Colon (tissue), 2 donors: ENCODE measurements at regions not wholly inside any gene's neighbourhood (a gene's known extent, or its start where the extent isn't known, plus 50 kb on each side); places are given as distances from the start of the nearest gene placed in this dataset.
"Not testable (repeated sequence)": the region's sequence is repeated elsewhere in the genome, so short reads cannot be mapped to it uniquely, and the experiment has no call there.

Experiments
- FAIRE-seq: peaks from 2 replicates; lab custom pipeline; 2012; peaks lifted over from hg19 to GRCh38; lab: Jason Lieb, UNC
- donor health status: control.
- donor health status: control.

DNA sequence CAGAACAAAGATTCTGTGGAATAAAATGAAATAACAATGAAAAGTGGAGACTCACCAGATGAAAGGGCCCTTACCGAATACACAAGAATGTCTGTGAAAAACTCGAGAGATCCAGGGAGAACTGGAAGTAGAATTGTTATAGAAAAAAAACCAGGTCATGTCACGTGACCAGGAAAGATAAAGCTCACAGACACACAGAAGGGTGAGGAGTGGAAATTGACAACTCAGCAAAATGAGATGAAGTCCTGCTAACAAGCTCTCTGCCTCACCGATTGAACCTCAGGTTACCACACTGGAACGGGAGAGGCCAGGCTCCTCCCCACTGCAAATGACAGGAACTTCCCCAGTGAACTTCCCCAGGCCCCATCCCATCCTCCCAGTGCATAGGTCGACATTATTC is 1618.0 kb upstream of the PCDH10 start:
- FAIRE-seq = no peak

DNA sequence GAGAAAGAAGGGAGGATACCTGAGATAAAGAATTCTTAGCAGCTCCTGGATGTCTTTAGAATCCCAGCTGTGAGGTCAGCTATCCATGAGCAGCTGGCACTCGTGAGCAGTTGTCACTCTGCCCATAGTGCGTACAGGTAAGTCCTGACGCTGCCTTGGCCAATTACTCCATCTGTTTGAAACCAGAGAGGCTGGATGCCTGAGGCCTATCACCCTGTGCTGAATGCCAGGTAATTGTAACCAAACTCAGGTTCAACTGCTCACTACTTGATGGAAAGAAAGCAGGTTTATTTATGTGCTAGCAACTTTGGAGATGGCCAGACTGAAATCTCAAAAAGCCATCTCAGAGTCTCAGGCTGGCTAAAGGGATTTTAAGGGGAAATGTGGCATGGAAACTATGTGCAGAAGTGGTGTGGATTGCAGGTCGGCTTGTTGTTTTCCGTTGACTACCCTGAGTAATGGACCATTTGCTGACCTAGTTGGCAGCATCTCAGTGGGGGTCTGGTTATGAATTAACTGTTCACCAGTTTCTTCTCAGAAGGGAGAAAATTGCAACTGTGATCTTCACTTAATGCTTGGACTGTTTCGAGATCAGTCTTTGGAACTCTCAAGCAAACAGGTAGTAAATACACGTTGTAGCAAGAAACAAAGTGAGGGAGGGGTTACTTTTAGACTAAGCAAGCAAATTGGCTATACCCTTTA is 1614.0 kb upstream of the PCDH10 start:
- no peak for FAIRE-seq

DNA sequence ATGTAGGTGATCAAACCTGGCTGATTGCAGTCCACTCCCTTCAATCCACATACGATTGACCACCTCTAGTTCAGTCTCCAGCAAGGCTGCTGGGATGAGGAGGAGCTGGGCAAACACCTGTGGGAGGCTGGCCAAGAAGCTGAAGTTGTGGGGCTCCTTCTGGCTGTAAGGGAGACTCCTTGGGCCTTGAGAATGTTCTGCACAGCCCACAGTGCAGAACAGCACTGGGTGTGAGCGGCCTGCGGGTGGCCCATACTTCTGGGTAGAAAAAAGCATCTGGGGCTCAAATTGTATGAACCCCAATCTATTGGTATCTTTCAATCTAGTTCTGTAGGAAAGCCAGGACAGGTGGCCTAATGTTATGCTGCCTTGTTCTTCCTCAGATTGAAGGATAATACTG is 1608.8 kb upstream of the PCDH10 start:
- FAIRE-seq = no peak

DNA sequence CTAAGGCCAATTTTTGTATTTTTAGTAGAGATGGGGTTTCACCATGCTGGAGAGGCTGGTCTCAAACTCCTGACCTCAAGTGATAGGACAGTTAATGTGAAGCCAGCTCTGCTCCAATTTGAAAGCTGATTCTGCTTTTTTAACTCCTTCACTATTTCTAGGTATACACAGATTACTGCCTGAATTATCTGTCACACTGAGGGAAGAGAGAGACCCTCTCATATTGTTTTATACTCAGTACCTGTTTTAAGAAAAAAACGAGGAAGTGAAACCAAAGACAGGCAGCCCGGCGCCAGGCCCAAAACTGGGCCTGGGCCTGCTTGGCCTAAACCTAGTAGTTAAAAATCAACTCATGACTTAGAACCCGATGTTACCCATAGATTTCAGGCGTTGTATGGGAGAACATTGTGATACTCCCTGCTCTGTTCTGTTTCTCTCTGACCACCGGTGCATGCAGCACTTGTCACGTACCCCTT is 1601.5 kb upstream of the PCDH10 start:
- no peak for FAIRE-seq

GRCh38 chr4:131551306-131551705 is 1597.8 kb upstream of the PCDH10 start:
- FAIRE-seq = no peak

DNA sequence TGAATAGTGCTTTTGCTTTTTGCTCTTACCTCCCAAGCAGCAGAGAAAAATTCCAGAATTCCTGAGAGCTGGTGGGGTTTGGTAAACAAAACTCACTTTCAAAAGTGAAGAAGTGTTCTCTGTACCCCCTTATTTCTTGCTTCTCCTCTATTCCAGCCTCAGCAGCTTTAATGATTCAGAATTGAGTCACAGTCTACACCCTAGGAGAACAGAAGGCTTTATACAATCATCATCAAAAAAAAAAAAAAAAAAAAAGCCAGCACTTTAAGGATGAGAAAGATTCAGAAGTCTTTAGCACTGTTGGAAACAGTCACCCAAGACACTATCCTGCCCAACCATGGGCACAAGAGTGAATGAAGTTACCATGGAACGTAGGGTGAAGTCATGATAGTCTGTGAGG is 1583.1 kb upstream of the PCDH10 start:
- FAIRE-seq = no peak

- FAIRE-seq = no peak
Measured at GRCh38 chr4:131584587-131584986, 1564.5 kb upstream of the PCDH10 start.

DNA sequence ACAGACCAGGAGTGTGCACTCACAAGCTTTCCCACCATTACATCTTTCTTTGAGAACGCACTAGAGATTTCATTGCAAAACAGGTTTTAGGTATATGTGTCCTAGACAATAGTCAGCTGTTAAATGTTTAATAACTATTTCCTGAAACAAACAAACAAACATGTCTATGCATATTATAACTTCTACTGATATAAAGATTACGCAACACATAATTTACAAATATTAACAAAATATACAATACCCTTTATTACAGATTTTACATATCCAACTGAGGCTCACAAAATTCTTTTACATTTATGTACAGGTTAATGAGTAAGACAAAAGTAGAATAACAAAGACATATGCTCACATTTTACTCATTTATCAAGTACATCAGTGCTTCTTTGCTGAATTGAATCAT is 1554.0 kb upstream of the PCDH10 start:
- FAIRE-seq = no peak

DNA sequence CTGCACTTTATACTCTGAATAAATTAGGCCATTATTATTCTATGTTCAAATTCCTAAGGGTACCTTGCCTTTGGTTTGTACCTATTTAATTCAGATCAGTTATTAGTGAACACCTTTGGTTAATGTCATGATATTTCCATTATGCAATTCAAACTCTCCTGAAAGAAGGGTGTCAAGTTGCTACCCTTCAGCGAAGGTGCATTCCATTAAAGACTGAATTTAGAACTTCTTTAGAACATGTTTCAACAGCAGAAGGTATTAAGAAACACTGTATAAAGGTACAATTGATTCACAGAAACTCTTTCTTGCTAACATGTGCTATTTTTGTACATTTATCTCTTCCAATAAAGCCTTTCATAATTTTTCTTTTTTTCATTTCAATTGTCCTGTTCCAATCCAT is 1545.4 kb upstream of the PCDH10 start:
- FAIRE-seq = no peak

GRCh38 chr4:131609039-131609438 is 1540.1 kb upstream of the PCDH10 start:
- no peak for FAIRE-seq

GRCh38 chr4:131610517-131610916 is 1538.6 kb upstream of the PCDH10 start:
- not testable (repeated sequence) for FAIRE-seq

GRCh38 chr4:131613086-131613823 is 1535.8 kb upstream of the PCDH10 start:
- FAIRE-seq = no peak

- FAIRE-seq = no peak
Measured at GRCh38 chr4:131613824-131614216, 1535.3 kb upstream of the PCDH10 start.

- no peak for FAIRE-seq
Measured at GRCh38 chr4:131632877-131633276, 1516.2 kb upstream of the PCDH10 start.

- no peak for FAIRE-seq
Measured at GRCh38 chr4:131635191-131635590, 1513.9 kb upstream of the PCDH10 start.

DNA sequence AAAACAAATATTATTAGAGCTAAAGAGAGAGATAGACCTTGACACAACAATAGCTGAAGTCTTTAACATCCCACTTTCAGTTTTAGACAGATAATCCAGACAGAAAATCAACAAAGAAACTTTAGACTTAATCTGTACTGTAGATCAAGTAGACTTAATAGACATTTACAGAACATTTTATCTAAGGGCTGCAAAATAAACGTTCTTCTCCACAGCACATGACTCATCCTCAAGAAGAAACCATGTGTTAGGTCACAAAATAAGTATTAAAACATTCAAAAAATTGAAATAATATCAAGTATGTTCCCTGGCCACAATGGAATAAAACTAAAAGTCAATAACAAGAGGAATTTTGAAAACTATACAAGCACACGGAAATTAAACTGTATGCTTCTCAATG is 1510.3 kb upstream of the PCDH10 start:
- FAIRE-seq = no peak

DNA sequence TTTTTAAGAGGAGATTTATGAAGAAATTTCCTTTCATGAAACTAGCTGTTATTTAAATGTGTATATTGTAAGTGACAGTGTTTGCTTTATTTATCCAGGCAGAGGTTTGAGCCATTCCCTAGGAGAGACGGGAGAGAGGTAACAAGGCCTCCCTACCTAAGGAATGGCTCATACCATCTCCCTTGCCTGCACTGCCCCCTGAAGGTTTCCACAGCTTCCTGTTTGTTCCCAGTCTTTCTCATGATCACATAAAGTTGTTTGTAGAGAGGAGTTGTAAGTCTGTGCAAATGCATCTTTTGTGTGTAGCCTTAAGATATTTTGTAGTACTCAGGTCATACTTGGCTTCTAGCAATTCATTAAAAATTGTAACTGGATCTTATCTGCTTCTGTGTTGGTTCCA is 1504.5 kb upstream of the PCDH10 start:
- FAIRE-seq = no peak

DNA sequence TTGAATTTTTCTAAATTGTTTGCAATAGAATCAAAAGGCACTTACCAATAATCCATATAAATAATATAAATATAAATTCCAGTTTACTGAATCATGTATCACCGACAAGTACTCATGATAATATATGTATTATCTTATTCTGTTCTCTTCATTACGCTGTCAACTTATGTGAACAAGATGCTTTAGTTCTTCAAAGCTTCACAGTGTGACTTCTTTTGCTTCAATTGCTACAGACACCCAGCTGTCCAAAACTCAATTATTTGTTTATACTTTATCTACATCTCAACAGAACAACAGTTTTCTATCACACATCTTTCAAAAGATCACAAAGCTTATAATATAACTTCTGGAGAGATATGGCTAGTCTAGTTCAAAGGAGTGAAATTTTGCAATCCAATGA is 1499.9 kb upstream of the PCDH10 start:
- no peak for FAIRE-seq

DNA sequence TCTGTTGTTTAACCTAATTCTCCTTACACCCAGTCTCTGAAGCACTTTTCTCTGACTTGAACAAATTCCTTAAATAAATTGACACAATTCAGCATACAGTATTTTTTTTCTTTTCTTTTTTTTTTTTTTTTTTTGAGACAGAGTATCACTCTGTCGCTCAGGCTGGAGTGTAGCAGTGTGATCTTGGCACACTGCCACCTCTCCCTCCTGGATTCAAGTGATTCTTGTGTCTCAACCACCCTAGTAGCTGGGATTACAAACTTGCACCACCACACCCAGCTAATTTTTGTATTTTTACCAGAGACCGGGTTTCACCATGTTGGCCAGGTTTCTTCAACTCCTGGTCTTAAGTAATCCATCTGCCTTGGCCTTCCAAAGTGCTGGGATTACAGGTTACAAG is 1498.1 kb upstream of the PCDH10 start:
- no peak for FAIRE-seq

DNA sequence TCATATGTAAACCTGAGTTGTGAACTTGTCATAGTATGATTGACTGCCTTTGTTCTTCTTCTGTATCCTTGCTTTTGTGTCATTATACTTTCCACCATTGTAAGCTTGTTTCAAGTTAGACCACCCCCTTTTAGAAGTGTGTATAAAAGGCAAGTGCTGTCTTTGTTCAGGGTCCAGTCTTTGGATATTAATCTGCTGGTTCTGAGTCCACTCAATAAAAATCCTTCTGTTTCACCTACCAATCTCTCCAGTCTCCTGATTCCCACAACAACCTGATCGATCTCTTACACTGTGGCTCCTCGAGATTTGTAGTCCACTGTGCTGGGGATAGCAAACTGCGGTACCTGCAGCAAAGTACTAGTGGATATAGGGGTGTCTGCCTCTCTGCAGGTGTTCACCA is 1465.8 kb upstream of the PCDH10 start:
- not testable (repeated sequence) for FAIRE-seq

DNA sequence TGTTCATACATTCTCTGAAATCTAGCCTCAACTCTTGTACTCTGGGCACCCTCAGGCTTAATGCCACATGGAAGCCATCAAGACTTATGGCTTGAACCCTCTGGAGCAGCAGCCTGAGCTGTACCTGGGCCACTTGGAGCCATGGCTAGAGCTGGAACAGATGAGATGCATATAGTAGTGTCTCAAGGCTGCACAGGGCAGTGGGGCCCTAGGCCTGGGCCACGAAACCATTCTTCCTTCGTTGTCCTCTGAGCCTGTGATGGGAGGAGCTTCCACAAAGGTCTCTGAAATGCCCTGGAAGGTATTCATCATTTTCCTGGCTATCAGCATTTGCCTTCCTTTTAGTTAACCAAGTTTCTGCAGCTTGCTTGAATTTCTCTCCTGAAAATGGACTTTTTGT is 1427.2 kb upstream of the PCDH10 start:
- no peak for FAIRE-seq

GRCh38 chr4:131723069-131723468 is 1426.0 kb upstream of the PCDH10 start:
- not testable (repeated sequence) for FAIRE-seq

DNA sequence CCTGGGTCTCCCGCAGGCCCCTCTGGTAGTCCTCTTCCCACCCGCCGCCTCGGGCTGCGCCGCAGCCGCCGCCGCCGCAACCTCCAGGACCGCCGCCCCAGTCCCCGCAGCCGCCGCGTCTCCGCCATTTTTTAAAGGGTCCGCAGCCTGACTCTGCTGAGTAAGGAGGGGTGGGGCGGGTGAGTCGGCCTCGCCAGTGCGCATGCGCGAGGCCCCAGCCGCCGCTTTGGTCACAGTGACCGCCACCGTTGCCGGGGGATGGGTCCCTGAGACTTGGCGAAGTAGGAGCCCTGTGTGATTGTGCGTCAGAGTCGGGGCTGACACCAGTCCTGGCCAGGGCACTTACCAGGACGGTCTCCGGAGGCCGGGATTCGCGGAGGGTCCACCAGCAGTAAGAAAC is 1424.2 kb upstream of the PCDH10 start:
- FAIRE-seq = not testable (repeated sequence)

- not testable (repeated sequence) for FAIRE-seq
Measured at GRCh38 chr4:131725521-131725920, 1423.6 kb upstream of the PCDH10 start.
